Esophagus squamous epithelium (tissue), 5 donors: ENCODE measurements at regions not wholly inside any gene's neighbourhood (a gene's known extent, or its start where the extent isn't known, plus 50 kb on each side); places are given as distances from the start of the nearest gene placed in this dataset.

Source experiments
- DNase-seq: peaks from one replicate; lab custom pipeline; 2025; lab: John Stamatoyannopoulos, UW
- H3K27ac ChIP-seq, 4 donors: fragments of 200-600 bp; sonication (generic); one replicate each; pipeline ENCODE4 v1.5.1; 2016 to 2019; ENCODE audit warnings: mild to moderate bottlenecking in 1 of 4
- H3K27me3 ChIP-seq, 4 donors: fragments of 200-600 bp; sonication (generic); 1 replicate in 3 of 4; 2 replicates in 1 of 4; pipeline versions ENCODE4 v1.5.1 to v1.6.0; 2017 to 2021; ENCODE audit warnings: antibody characterized with exemption in 1 of 4
- H3K36me3 ChIP-seq, 3 donors: fragments of 200-600 bp; sonication (generic); one replicate each; pipeline ENCODE4 v1.5.1; 2016 to 2019
- H3K4me1 ChIP-seq, 3 donors: fragments of 200-600 bp; sonication (generic); one replicate each; pipeline ENCODE4 v1.5.1; 2017 to 2019
- H3K4me3 ChIP-seq, 4 donors: fragments of 200-600 bp; sonication (generic); 1 replicate in 3 of 4; 2 replicates in 1 of 4; pipeline ENCODE4 v1.5.1; 2016 to 2019; ENCODE audit warnings: mild to moderate bottlenecking in 2 of 4, moderate library complexity in 1 of 4
- H3K9me3 ChIP-seq, 3 donors: fragments of 200-600 bp; sonication (generic); one replicate each; pipeline ENCODE4 v1.5.1; 2016 to 2019
- CTCF ChIP-seq, 6 experiments: fragments of 450-650 bp in 4 of 6; fragments of 200-600 bp in 2 of 6; sonication (generic) in 2 of 6; IDR thresholded peaks; one replicate each; pipeline ENCODE4 v1.5.1; 2016 to 2019; ENCODE audit warnings: antibody characterized with exemption in 6 of 6, mild to moderate bottlenecking in 4 of 6, moderate library complexity in 4 of 6
- POLR2A ChIP-seq, 4 donors: fragments of 450-650 bp; IDR thresholded peaks; one replicate each; pipeline ENCODE4 v1.6.1; 2017; ENCODE audit warnings: antibody characterized with exemption in 4 of 4, mild to moderate bottlenecking in 4 of 4, moderate library complexity in 3 of 4
- WGBS, 2 donors: methylation state at CpG; one replicate each; pipeline ENCODE4 v1.1.5; 2018; 5-methylcytosine and 5-hydroxymethylcytosine counted together
- intact Hi-C: fragments of 100-400 bp; cut with DNase I; formaldehyde crosslinking; loops from one replicate; pipeline ENCODE4 v1.15.0; 2022
- donor health status: DM: yes; HTN: yes; CAD: no.

- intact Hi-C loops, result no loop called here
Observed at GRCh38 chr6:164066335-164066734, 651.8 kb downstream of the QKI start.

GRCh38 chr6:164063346-164063745 is 648.8 kb downstream of the QKI start:
- TF ChIP-seq POLR2A (IDR thresholded peaks at IDR 0.05) (no peak), CTCF (IDR thresholded peaks at IDR 0.05) (no peak)

More at GRCh38 chr6:164066335-164066734, 651.8 kb downstream of the QKI start:
- H3K9me3 ChIP-seq, result no peaks in the 10 kb centered on the region
- H3K36me3 ChIP-seq, result no peaks in the 10 kb centered on the region
- no peak overlapping the region for H3K4me3 ChIP-seq
- DNase-seq, result no peak
- 62 to 71% methylated on average over 6 of the region's 6 CpGs for WGBS, 2 donors
- no peaks in the 10 kb centered on the region for H3K27me3 ChIP-seq
- TF ChIP-seq POLR2A (IDR thresholded peaks at IDR 0.05) (no peak), CTCF (IDR thresholded peaks at IDR 0.05) (no peak)
- no peaks in the 10 kb centered on the region for H3K4me1 ChIP-seq
- no peak overlapping the region for H3K27ac ChIP-seq

GRCh38 chr6:164062872-164063271 is 648.4 kb downstream of the QKI start:
- intact Hi-C loops, result no loop called here
- Histone ChIP-seq H3K27ac (no peak overlapping the region), H3K4me1 (no peaks in the 10 kb centered on the region), H3K27me3 (no peaks in the 10 kb centered on the region), H3K9me3 (no peaks in the 10 kb centered on the region), H3K36me3 (no peaks in the 10 kb centered on the region), H3K4me3 (no peak overlapping the region)
- WGBS, 2 donors, result 73 to 79% methylated on average over 5 of the region's 5 CpGs
- no peak for DNase-seq
- no peak for TF ChIP-seq POLR2A (IDR thresholded peaks at IDR 0.05)
- TF ChIP-seq CTCF (IDR thresholded peaks at IDR 0.05), result no peak

More at GRCh38 chr6:164063346-164063745, 648.8 kb downstream of the QKI start:
- Histone ChIP-seq H3K4me1 (no peaks in the 10 kb centered on the region), H3K27me3 (no peaks in the 10 kb centered on the region), H3K4me3 (no peak overlapping the region), H3K27ac (no peak overlapping the region), H3K9me3 (no peaks in the 10 kb centered on the region), H3K36me3 (no peaks in the 10 kb centered on the region)
- intact Hi-C loops, result no loop called here
- DNase-seq, result no peak
- 40 to 46% methylated on average over 3 of the region's 3 CpGs for WGBS, 2 donors

- Histone ChIP-seq H3K27ac (no peak overlapping the region), H3K27me3 (no peaks in the 10 kb centered on the region), H3K9me3 (no peaks in the 10 kb centered on the region), H3K4me3 (no peak overlapping the region), H3K4me1 (no peaks in the 10 kb centered on the region), H3K36me3 (no peaks in the 10 kb centered on the region)
- DNase-seq, result no peak
- intact Hi-C loops, result no loop called here
- WGBS, 2 donors, result 57 to 73% methylated on average over 5 of the region's 5 CpGs
- TF ChIP-seq POLR2A (IDR thresholded peaks at IDR 0.05) (no peak), CTCF (IDR thresholded peaks at IDR 0.05) (no peak)
Observed at GRCh38 chr6:164057876-164058275, 643.4 kb downstream of the QKI start.

GRCh38 chr6:164051427-164051826 is 636.9 kb downstream of the QKI start:
- DNase-seq, result no peak
- H3K36me3 ChIP-seq, result no peaks in the 10 kb centered on the region
- intact Hi-C loops, result no loop called here
- H3K9me3 ChIP-seq, result no peaks in the 10 kb centered on the region
- H3K27ac ChIP-seq, result no peak overlapping the region
- H3K4me3 ChIP-seq, result no peak overlapping the region
- no peaks in the 10 kb centered on the region for H3K27me3 ChIP-seq
- TF ChIP-seq POLR2A (IDR thresholded peaks at IDR 0.05) (no peak), CTCF (IDR thresholded peaks at IDR 0.05) (no peak)
- WGBS, 2 donors, result 51 to 52% methylated on average over 4 of the region's 4 CpGs
- no peaks in the 10 kb centered on the region for H3K4me1 ChIP-seq
